NCI-H524 (cell line): ENCODE measurements at regions not wholly inside any gene's neighbourhood (a gene's known extent, or its start where the extent isn't known, plus 50 kb on each side); places are given as distances from the start of the nearest gene placed in this dataset.

Experiments
- DNase-seq, 2 experiments: peaks; one replicate each; lab custom pipeline; 2025; lab: John Stamatoyannopoulos, UW

DNA sequence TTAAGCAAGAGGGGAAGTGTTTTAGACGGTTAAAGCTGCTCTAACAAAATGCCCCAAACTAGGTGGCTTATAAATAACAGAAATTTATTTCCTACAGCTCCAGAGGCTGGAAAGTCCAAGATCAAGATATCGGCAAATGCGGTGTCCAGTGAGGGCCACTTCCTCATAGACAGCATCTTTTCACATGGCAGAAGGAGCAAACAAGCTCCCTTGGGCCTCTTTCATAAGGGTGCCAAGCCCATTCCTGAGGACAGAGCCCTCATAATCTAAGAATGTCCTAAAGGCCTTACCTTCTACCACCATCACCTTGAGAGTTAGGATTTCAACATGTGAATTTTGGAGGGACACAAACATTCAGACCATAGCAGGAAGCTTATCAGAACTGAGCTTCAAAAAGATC is 57.3 kb upstream of the PPP1CB start:
- DNase-seq, result no peak

DNA sequence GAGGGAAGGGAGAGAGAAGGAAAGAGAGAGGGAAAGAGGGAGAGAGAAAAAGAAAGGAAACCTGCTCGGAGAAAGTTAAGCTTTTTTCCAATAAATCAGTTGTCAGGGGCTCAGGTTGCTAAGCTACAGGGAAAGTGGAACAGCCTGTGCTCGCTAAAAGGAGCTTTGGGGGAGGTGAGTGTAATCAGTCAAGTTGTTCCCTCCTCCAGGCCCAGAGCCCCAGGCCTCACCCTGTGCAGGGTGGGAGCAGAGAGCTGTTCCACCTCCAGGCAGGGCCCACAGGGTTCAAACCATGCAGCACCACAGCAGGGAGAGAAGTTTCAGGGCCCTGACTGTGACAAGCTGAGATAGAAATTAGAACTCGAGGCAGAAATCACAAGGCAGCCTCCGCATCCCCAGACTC is 56.4 kb upstream of the PPP1CB start:
- DNase-seq, result peak in 1 of 2 experiments; percentile 53

DNA sequence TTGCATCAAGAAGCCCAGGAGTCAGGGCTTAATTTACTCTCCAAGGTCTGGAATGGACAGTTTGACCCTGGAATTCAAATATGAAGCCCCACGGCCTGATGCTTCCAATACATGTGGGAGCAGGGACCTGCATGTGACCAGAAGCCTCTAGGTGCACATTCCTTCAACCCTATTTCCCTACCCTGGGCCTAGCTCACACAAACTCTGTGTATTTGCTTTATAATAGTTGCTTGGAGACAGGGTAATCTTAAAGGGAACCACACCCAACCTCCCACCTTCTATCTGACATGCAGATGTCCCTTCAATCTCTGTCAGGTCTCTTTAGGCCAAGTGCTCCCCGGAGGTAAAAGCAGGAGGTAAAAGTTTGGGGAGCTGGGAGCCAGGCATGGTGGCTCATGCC is 55.4 kb upstream of the PPP1CB start:
- DNase-seq, result no peak

DNA sequence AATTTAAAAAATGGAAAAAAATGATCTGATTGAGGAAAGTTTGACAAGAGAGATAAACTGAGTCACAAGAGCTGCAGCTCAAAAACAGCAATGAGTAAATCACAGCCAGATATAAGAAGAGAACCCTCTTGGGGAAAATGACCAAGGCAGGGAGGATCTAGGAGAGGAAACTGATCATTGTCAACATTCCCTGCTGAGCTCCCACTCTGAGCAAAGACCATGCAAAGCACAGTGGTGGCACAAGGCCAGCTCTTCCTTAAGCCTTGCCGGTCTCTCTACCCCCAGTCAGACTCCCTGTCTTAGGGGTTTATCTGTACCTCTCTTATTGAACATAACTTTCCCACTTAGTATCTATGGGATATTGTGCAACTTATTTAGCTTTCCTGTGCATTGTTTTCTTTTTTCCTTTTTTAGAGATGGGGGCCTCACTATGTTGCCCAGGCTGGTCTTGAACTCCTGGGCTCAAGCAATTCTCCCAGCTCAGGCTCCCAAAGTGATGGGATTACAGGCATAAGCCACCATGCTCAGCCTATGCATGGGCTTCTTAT is 54.0 kb upstream of the PPP1CB start:
- DNase-seq, result no peak

DNA sequence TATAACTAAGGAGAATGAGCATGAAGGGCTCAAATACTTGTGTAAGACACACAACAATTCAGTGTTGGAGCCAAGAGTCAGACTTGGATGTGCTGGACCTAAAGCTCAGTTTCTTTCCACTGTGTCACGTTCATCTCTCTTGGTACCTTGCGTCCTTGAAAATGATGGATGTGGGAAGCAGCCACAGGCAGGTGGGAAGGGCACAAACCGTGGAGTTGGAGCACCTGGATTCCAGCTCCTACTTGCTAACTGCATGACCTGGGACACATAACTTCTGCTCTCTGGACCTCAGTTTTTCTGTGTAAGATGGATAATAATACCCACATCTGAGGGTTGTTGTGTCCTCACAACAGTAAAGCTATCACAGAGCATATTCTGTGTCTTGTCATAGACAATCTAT is 53.1 kb upstream of the PPP1CB start:
- DNase-seq, result no peak
